Panc1 (cell line): ENCODE measurements at regions not wholly inside any gene's neighbourhood (a gene's known extent, or its start where the extent isn't known, plus 50 kb on each side); places are given as distances from the start of the nearest gene placed in this dataset.

Experiments used
- POLR2AphosphoS5 ChIP-seq: IDR thresholded peaks from 2 replicates; pipeline ENCODE4 v1.6.1; 2012; ENCODE audit warnings: mild to moderate bottlenecking, low read depth, low read length, moderate library complexity
- SIN3A ChIP-seq: IDR thresholded peaks from 2 replicates; pipeline ENCODE4 v1.6.1; 2012; ENCODE audit warnings: low read depth, mild to moderate bottlenecking, low read length, moderate library complexity, borderline replicate concordance; ENCODE audit not compliant: insufficient read depth
- TF ChIP-seq, protein P1 (sequence below): fragments of 450-650 bp; IDR thresholded peaks from 2 replicates; pipeline ENCODE4 v1.5.1; 2017; ENCODE audit warnings: mild to moderate bottlenecking

DNA sequence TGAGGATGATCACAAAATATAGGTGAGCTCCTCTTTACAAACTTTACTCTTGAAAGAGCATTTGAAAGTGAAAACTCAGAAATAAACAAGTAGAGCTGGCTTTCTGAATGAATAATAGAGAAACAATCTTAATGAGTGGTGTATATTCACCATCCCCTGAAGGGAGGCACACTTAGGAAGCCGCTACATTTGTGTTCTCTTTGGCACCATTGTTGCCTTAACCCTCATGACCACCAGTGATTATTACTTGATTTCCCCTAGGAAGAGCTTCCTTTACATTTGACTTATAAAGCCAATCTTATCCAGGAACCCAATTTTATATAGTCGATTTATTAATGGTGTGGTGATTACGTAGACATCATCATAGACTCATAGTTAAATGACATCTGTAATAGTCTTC lies 883.9 kb downstream of the TBL1XR1 start:
- TF ChIP-seq, protein P1, sequence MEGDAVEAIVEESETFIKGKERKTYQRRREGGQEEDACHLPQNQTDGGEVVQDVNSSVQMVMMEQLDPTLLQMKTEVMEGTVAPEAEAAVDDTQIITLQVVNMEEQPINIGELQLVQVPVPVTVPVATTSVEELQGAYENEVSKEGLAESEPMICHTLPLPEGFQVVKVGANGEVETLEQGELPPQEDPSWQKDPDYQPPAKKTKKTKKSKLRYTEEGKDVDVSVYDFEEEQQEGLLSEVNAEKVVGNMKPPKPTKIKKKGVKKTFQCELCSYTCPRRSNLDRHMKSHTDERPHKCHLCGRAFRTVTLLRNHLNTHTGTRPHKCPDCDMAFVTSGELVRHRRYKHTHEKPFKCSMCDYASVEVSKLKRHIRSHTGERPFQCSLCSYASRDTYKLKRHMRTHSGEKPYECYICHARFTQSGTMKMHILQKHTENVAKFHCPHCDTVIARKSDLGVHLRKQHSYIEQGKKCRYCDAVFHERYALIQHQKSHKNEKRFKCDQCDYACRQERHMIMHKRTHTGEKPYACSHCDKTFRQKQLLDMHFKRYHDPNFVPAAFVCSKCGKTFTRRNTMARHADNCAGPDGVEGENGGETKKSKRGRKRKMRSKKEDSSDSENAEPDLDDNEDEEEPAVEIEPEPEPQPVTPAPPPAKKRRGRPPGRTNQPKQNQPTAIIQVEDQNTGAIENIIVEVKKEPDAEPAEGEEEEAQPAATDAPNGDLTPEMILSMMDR = no peak
- no peak for TF ChIP-seq POLR2AphosphoS5
- TF ChIP-seq SIN3A = no peak
